Fibroblast of the aortic adventitia (primary cell): ENCODE measurements at regions not wholly inside any gene's neighbourhood (a gene's known extent, or its start where the extent isn't known, plus 50 kb on each side); places are given as distances from the start of the nearest gene placed in this dataset.

ENCODE experiments used
- DNase-seq: peaks from one replicate; pipeline ENCODE4 v3.0.0-alpha.2; 2010; ENCODE audit warnings: low read depth
- H3K4me3 ChIP-seq: 2 replicates; pipeline ENCODE4 v1.5.1; 2011; ENCODE audit warnings: low read depth, mild to moderate bottlenecking, control low read depth, low read length, moderate library complexity
- CTCF ChIP-seq: IDR thresholded peaks from 2 replicates; pipeline ENCODE4 v1.5.1; 2011; ENCODE audit warnings: mild to moderate bottlenecking, low read length, control low read depth, inconsistent platforms; ENCODE audit not compliant: insufficient read depth

GRCh38 chr10:78690354-78691111, 378.2 kb upstream of the ZMIZ1 start:
- no peak overlapping the region for H3K4me3 ChIP-seq
- no peak for DNase-seq
- TF ChIP-seq CTCF = no peak

GRCh38 chr10:78691301-78692030, 377.3 kb upstream of the ZMIZ1 start:
- no peak for TF ChIP-seq CTCF
- no peak for DNase-seq
- no peak overlapping the region for H3K4me3 ChIP-seq

- DNase-seq = no peak
- no peak overlapping the region for H3K4me3 ChIP-seq
- no peak for TF ChIP-seq CTCF
Measured at GRCh38 chr10:78692071-78692470, 376.7 kb upstream of the ZMIZ1 start.

GRCh38 chr10:78695846-78696245, 372.9 kb upstream of the ZMIZ1 start:
- TF ChIP-seq CTCF = no peak
- no peak for DNase-seq
- no peak overlapping the region for H3K4me3 ChIP-seq

GRCh38 chr10:78696791-78697395, 371.9 kb upstream of the ZMIZ1 start:
- no peak for DNase-seq
- H3K4me3 ChIP-seq = no peak overlapping the region
- no peak for TF ChIP-seq CTCF

GRCh38 chr10:78699971-78700370, 368.8 kb upstream of the ZMIZ1 start:
- TF ChIP-seq CTCF = no peak
- no peak overlapping the region for H3K4me3 ChIP-seq
- no peak for DNase-seq
